Effector CD4-positive, alpha-beta T cell (primary cell): ENCODE measurements at regions not wholly inside any gene's neighbourhood (a gene's known extent, or its start where the extent isn't known, plus 50 kb on each side); places are given as distances from the start of the nearest gene placed in this dataset.

ENCODE experiments used
- DNase-seq: peaks from one replicate; pipeline ENCODE4 v3.0.0-alpha.2; 2020

DNA sequence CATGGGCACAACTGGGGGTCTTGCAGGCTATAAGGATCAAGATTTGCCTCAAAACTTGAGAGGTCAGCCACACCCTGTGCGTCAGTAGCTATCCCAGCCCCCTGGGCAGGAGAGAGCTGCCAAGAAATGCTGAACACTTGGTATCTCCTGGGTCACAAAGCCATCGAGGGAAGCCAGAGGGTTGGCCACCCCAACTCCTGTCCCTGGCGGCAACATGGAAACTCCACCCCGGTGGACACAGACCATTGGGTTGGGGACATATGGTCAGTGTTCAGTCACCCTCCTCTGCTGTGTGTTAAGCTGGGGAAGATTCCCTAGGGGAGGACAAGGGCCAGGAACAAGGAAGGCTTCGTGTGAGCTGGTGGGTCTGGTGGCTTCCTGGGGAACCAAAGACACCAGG, 140.6 kb downstream of the C5orf15 start:
- no peak for DNase-seq

DNA sequence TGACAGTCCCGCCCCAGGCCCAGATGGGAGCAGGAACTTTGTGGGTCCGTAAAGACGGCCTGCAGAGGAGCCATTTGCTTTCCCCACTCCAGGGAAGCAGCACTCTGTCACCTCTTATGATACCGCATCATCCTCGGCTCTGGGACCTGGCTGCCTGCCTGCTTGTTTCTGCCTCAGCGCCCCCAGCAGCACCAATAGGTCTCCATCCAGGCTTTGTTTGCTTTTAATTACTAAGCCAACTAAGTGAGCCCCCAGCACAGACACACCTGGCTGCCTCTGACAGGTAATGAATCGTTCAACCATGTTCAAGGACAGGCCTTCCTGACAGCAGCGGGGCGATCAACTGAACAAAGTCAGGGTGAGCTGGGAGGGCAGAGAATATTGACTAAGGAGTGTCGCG, 141.4 kb downstream of the C5orf15 start:
- DNase-seq: no peak

DNA sequence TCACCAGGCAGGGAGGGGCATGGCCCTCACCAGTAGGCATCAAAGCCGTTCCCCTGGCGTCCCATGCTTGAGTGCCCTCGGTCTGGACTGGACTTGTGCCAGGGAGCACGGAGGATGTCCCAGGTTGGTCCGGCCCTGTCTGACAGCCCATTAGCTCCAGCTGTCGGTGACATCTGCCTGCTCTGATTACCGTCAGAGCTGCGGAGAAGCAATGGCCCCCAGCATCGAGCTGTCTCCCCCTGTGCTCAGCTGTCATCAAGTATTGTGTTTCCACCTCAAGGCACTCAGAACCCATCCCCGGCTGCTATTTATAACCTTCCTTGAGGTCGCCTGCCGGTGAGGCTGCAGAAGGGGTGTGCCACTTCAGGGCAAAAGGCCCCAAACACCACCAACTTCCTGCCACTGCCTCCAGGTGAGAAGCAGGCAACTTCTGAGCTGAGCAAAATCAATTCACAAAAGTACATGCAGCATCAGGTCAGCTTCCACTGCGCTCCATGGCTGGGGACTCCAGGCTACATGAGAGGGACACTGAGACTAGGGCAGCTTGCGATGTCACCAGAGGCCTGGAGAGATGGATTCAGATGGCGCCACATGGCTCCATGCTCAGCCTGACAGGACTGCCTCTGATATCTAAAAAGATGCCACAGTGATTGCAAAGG, 142.7 kb downstream of the C5orf15 start:
- DNase-seq: no peak

DNA sequence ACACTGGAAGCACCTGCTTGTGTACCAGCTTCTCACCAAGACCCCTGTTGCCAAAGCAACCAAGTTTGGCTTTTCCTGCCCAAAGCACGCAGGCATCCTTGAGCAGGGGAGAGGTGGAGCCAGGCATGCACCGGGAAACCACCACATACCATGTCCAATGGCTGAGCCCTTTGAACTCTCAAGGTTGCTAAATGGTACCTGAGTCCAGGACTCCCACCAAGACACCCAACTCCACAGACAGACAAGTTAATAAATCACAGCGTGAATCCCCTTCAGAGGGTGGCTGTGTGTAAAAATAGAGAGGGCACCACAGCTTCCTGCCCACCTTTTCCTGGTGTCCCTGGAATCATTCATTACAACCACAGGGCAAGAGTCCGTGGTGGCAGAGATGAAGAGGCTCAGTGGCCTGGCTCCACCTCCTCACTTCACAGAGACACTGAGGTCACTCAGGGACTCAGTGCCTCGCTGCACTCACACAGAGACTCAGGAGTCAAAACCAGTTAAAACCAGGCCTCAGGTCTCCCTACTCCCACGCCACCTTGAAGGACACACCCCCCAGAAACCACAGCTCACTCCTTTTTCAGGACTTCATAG, 143.7 kb downstream of the C5orf15 start:
- DNase-seq: no peak

DNA sequence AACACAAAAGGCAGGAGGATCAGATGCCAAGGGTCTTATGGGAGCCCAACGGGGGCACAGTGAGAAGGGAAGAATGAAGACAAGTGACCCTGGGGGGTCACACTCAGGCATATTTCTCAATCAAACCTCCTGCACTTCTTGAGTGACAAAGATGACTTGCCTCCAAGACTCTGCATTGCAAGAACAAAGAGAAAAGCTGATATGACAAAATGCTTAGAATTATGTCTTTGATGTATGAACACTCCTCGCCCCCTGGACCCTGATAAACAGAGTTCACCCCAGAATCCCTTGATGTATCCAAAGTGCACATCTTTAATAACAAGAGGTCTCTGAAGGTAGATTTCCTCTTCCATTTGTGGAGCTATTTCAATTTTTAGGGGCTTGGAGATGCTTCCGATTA, 146.5 kb downstream of the C5orf15 start:
- no peak for DNase-seq

DNA sequence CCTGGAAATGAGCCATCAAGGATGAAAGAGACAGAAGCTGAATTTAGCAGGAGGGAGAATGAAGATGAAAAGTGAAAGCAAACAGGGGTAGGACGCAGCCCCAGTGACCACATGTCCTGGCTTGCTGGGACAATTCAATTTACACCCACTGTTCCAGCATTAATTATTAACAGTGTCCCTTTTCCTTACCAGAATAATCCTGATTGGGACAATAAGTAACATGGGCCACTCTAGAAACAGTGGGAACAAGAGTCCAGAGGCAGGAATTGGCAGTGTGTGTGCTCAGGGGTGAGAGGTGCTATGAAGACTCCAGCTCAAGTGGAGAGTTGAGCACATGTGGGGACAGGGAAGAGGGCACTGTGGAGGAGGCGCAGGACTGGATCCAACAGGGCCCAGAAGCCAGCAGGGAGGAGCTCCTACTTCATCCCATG, 147.1 kb downstream of the C5orf15 start:
- DNase-seq: no peak

DNA sequence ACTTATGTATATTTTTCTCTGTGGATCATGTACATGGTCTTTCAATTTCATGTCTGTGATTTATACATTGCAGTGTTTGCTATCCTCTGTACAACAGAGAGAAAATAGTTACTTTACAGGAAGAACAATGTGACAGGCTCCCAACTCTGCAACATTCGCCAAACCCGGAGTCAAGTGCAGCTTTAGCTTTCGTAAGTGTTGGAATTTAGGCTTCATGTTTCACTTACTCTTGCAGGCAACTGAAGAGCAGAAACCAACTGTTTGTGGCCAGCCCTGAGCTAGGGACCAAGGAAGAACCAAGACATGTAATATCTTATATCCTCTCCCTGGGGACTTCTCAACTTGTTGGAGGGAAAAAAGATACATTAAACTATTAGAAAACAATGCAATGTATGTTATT, 147.9 kb downstream of the C5orf15 start:
- DNase-seq: no peak

DNA sequence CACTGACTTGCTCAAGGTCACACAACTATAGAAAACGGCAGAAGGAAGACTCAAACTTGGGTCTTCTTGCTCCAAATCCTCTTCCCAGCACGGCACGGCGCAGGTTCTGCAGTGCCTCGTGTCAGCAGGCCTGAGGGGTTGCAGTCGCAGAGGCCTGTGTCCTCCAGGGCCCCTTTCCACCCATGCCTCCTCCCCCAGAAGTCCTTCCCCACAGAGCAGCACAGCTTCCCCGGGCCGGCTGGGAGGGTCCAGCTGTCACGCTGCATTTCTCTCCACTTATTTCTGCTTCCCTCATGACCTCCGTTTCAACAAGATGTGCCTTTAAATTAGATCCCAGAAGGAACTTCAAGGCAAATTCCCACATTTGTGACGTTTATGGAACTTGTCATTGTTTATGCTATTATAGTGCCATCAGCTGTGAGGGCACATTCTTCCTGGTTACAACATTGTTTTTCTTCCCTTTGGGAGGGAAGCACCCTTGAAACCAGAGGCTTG, 148.4 kb downstream of the C5orf15 start:
- DNase-seq: no peak

DNA sequence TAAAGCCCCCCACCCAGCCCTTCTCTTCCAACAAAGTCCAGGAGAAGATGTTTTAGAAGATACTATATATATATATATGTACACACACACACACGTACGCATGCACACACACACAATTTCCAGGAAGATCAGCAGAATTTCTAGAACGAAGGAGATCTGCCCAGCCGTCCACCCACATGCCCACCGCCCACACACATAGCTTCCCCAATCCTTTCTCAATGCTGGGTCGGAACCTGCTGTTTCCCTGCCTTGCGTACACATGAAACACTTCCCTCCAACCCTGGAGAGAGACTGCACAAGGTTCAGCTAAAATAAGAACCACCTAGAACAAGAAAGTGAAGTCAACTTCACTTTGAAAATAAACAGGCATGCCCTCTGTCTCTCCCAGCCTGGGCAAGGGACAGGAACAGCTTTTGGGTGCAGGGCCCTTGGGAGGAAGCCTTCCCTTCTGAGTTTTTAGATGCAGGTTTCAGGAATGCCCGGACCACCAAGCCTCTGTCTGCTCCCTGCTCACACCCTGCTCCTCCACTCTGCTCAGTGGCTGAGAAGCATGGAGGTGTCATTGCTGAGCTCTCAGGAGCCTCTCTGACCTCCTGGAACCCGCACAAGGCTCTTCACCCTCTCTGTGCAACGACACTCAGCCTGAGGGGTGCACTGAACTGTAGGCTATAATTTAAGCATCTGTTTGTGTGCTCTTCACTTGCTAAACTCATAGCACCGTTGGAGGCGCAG, 149.4 kb downstream of the C5orf15 start:
- no peak for DNase-seq

DNA sequence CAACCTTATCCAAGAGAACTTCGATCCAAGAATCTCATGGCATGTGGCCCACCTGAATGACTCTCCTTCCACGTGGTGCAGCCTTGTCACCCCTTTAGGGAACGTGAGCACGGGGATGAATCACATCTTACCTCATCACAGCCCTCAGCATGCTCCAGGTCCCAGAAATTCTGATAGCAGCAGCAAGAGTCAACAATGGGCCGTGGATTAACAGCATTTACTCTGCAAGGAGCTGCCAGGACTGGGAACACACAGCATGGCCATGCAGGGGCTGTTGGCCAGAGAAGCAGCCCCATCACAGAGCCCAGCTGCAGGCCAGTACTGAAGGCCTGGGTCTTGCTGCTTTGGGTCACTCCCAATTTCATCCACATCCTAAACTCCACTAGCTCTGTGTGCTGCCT, 150.4 kb downstream of the C5orf15 start:
- no peak for DNase-seq

DNA sequence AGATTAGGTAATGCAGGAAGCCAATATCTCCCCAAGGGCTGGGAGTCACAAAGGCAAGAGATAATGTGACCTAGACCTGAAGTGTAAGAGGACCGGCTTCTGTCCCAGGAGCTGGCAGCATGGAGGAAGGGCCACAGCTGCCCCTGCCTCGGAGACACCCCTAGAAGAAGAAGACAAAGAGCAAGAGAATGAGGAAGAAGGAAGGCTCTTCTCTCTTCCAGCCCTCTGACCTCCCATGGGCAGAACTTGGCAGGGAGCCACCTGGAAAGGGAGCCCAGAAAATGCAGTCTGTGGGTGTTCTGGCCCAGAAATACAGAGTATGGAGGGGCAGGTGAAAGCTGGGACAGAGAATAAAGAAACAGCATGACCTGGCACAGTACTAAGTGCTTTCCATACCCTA, 151.0 kb downstream of the C5orf15 start:
- DNase-seq: no peak

DNA sequence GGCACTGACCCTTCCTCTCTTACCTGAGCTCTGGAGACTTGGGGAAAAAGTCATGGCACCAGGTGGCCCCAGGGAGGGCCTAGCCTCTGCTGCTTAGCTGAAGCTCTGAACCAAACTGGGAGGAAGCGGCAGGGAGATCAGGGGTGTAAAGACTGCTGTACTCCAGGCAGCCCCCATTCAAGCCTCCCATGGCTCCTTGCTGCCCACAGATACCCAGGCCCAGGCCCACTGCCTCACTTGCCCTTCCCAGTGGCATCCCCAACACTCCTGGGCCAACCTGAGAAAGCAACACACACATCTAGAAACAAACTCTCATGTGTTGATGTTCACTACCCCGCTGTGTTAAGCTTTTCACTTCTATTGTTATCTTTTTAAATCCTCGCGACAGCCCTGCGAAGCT, 151.6 kb downstream of the C5orf15 start:
- DNase-seq: no peak

DNA sequence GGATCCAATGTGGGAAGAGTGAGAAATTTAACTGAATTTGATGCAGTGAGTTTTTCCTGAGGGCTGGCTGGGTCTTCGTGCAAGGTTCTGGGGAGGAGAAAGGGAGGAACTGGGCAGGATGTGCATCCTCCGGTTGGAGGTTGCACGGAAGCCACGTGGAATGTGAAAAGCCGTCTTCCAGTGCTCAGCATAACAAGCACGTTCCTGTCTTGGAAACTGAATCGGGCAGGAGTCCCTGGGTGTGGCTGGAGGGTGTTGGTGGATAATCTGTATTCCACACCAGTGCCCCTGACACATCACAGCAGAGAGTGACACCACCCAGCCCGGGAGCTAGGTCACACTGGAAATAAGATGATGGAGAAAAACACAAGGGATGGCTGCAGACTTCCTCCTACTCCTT, 154.3 kb downstream of the C5orf15 start:
- no peak for DNase-seq

DNA sequence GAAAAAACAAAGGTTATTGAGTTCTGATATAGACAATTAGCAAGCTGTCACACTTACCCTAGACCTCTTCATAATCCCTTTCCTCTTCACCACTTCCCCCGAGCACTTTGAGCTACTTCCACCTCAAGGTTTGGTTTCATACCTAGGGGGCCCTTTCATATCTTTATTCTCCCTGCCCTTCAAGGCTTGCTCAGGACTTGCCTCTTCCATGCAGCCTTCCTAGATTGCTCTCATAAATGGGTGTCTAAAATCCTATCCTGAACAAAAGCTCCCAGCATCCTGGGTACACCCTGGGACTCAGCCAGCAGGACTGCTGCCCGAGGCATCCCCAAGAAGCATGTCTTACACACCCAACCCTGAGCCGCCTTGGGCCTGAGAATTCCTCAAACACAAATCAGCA, 157.3 kb downstream of the C5orf15 start:
- DNase-seq: no peak

DNA sequence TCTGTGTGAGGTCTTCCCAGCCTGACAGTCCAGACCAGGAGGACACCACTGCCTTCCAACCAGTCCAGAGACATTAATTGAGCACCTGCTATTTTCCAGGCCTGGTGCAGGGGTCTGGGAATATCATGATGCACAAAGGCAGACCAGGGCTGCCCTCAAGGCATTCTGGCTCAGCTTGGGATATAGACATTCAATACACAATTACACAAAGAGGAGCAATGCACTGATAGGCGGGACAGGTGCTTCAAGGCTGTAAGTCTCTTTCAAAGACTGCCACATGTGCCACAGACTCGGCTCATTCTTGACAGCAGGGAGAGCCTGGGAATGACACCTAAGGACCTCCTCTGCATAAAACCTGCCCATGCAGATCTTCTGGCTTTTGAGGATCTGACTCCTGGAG, 158.6 kb downstream of the C5orf15 start:
- DNase-seq: no peak

DNA sequence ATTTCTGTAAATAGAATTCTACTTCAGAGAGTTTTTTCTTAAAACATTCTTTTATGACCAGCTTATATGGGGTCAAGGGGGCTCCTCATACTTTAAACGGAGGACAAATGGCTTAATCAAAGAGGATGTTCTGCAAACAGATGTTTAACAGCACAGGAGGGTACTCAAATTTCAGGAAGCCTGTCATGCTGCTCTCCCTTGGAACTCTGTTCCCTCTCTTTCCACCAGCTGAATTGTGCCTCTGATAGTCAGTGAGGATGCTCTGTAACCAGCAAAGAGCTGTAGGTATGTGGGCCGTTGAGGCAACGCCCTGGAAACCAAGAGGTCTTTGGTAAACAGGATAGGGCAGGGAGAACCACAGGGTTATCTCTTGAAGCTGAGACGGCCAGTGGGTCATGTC, 161.1 kb downstream of the C5orf15 start:
- DNase-seq: no peak

DNA sequence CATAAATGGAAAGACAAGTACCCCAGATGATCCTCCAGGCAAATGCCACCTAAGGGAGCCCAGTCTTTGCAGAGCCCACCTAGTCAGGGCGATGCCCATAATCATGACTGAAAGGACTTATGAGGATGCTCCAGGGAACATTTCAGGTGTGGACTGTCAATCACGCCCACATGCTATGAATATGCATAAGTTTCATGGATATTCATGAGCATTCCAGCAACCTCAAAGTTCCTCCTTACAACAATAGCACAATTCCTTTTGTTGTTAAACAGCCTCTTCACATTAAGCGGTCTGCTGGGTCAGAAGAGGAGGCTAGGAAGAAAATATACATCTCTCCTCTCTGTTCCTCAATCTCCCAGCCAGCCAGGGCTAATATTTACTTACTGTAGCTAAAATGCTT, 161.6 kb downstream of the C5orf15 start:
- no peak for DNase-seq

DNA sequence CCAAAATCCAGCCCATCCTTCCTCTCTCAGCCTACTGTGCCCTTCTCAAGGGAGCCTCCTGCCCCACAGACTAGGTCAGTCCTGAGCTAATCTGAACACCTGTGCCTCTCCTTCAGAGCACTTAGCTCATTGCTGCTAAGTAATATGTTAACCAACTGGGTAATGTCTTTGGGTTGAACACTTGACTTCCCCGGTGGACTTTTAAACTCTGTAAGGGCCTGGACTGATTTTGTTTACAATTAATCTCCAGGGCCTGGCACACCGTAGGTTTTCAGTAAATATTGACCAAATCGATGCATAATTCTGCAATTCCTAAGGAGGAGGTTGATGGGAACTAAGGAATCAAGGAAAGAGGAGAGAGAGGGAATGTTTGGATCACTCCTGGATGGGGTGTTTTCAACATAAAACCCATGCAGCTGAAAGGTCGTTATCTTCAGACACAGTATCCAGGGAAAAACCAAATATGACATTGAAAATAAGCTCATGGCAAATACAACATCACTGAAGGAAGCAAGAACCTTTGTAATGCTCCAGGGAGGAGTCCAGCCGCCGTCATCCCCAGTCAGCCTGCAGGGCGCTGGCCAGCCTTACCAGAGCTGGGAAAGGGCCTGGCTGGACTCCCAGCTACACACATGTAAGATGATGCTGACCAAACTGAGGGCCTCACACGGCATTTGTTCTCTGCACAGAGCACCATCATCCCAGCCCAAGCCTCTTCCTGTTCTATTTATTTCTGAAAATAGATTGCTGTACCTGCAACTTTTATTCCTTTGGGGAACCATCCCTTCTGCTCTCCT, 166.3 kb downstream of the C5orf15 start:
- DNase-seq: no peak

DNA sequence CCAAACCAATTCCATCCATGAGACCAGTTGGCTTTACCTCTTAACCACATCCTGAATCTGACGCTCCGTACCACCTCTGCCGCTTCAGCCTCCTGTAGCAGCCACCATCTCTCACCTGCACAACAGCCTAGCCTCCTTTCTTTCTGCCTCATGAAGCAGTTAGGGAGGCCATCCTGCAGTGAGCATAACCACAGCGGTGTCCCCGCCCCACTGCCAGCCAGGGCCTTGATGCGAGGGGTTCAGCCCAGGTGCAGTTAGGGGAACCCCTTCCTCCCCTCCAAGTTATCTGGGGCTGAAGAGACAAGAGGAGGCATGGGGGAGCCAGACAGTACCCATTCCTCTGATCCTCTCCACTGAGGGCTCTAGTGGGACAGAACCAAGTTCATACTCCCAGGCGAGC, 167.0 kb downstream of the C5orf15 start:
- no peak for DNase-seq

DNA sequence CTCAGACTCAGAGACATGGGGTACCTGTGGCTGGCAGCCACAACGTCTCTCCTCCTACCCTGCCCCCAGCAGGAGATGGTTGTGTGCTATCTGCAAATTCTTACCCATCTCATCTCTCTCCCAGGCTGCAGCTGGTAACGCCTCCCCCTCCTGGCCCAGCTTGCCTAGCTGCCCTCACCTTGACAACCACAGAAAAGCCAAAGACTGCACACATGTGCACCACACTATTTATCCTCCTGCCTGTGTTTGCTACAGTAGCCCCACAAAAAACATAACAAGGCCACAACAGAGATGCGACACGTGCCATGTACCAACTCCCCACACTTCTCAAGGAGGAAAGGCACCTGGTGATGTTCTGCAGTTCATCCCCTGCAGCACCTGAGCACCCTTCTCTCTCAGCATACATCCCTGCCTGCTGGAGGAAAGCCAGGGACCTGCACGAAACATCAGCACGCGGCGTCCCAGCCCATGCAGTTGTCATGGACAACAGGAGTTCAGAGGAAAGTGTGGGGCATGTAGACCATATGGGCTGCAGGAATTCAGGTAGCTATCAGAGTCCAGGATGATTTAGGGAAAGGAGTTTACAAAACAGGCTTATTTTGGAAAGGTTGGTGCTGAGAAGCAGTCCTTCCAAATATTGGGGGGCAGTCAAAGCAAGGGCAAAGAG, 168.7 kb downstream of the C5orf15 start:
- DNase-seq: no peak

DNA sequence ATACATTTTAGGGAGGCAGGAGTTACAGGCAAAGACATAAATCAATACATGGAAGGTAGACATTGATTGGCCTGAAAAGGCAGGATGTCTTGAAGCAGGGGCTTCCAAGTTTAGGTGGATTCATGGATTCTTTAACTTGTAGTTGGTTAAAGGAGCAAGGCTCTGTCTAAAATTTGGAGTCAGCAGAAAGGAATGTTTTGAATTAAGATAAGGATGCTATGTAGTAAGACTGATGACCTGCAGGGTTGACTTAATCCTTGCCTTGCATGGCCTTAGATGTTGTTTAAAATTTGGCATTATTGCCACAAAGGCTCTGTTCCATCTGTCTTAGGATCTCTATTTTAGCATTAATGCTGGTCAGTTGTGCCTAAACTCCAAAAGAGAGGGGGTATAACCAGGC, 171.3 kb downstream of the C5orf15 start:
- DNase-seq: no peak

DNA sequence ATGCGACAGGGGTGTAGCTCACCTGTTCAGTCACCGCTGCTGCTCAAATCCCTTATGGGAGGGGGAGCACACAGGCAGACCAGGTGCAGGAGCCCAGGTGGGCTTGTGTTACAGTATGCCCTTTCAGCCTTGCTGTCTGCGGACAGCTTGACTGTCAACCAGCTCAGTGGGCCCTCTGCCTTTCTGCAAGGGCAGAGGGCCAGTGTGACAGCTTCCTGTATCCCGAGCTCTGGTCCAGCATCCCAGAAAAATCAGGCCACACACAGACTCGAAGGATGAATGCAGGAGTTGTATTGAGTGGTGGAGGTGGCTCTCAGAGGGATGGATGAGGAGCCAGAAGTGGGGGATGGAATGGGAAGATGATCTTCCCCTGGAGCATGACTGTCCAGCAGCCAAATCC, 172.2 kb downstream of the C5orf15 start:
- DNase-seq: no peak
